Activated CD8-positive, alpha-beta T cell treated with anti-CD3 and anti-CD28 coated beads for 36 hours (primary cell): ENCODE measurements at regions not wholly inside any gene's neighbourhood (a gene's known extent, or its start where the extent isn't known, plus 50 kb on each side); places are given as distances from the start of the nearest gene placed in this dataset.

Experiments
- ATAC-seq: fragments of 200-7000 bp; cut with Tn5 transposase; one replicate; pipeline ENCODE4 v1.10.0; 2021; ENCODE audit warnings: mild to moderate bottlenecking, moderate library complexity
- CTCF ChIA-PET: fragments of 350-600 bp; sonication (Branson Sonifier 250); formaldehyde crosslinking; loops from one replicate; lab custom pipeline; 2021; ENCODE audit warnings: antibody characterized with exemption; lab: Charles Lee
- POLR2A ChIA-PET: fragments of 350-600 bp; sonication (Branson Sonifier 250); formaldehyde crosslinking; loops from one replicate; lab custom pipeline; 2021; ENCODE audit warnings: antibody characterized with exemption; lab: Charles Lee
- DNase-seq: peaks from one replicate; pipeline ENCODE4 v3.0.0-alpha.2; 2020
- H3K27ac Mint-ChIP-seq: one replicate; pipeline ENCODE4 v1.8.0; 2021; ENCODE audit warnings: mild to moderate bottlenecking, mixed read lengths
- H3K27me3 Mint-ChIP-seq: one replicate; pipeline ENCODE4 v1.8.0; 2021; ENCODE audit warnings: mixed read lengths
- H3K36me3 Mint-ChIP-seq: one replicate; pipeline ENCODE4 v1.8.0; 2021; ENCODE audit warnings: low read depth, mixed read lengths
- H3K4me1 Mint-ChIP-seq: one replicate; pipeline ENCODE4 v1.8.0; 2021; ENCODE audit warnings: low read depth, mixed read lengths
- H3K4me3 Mint-ChIP-seq: one replicate; pipeline ENCODE4 v1.8.0; 2021; ENCODE audit warnings: mild to moderate bottlenecking, moderate library complexity, mixed read lengths
- H3K9me3 Mint-ChIP-seq: one replicate; pipeline ENCODE4 v1.8.0; 2021; ENCODE audit warnings: mixed read lengths
- CTCF ChIP-seq: fragments of 200-600 bp; IDR thresholded peaks from one replicate; pipeline ENCODE4 v1.8.0; 2022; ENCODE audit warnings: antibody characterized with exemption, mild to moderate bottlenecking
- intact Hi-C: fragments of 100-400 bp; cut with micrococcal nuclease; formaldehyde crosslinking; loops from one replicate; pipeline ENCODE4 v1.10.0; 2022

- peaks cover 1% of the 10 kb centered on the region for H3K4me1 Mint-ChIP-seq
These were observed 338.0 kb downstream of the MATN1 start for GRCh38 chr1:30385246-30385995.

GRCh38 chr1:30384286-30385245 lies 338.8 kb downstream of the MATN1 start:
- Mint-ChIP-seq H3K9me3 (no peaks in the 10 kb centered on the region), H3K36me3 (no peaks in the 10 kb centered on the region), H3K4me1 (peaks cover 2% of the 10 kb centered on the region), H3K27ac (no peak overlapping the region), H3K27me3 (peaks cover 18% of the 10 kb centered on the region), H3K4me3 (no peak overlapping the region)
- ChIA-PET CTCF (no interaction called here), POLR2A (no interaction called here)
- ATAC-seq (no peak), DNase-seq (no peak)
- no peak for TF ChIP-seq CTCF
- intact Hi-C loops = no loop called here

More at GRCh38 chr1:30385246-30385995, 338.0 kb downstream of the MATN1 start:
- H3K27ac Mint-ChIP-seq = no peak overlapping the region
- H3K27me3 Mint-ChIP-seq = peaks cover 18% of the 10 kb centered on the region
- ATAC-seq = no peak
- intact Hi-C loops = no loop called here
- TF ChIP-seq CTCF = no peak
- no peaks in the 10 kb centered on the region for H3K36me3 Mint-ChIP-seq
- CTCF ChIA-PET = no interaction called here
- no peak overlapping the region for H3K4me3 Mint-ChIP-seq
- POLR2A ChIA-PET = no interaction called here
- DNase-seq = no peak
- no peaks in the 10 kb centered on the region for H3K9me3 Mint-ChIP-seq

GRCh38 chr1:30383221-30383711 lies 340.1 kb downstream of the MATN1 start:
- intact Hi-C loops = no loop called here
- no peak for DNase-seq
- POLR2A ChIA-PET = no interaction called here
- no peaks in the 10 kb centered on the region for H3K36me3 Mint-ChIP-seq
- CTCF ChIA-PET = no interaction called here
- H3K9me3 Mint-ChIP-seq = no peaks in the 10 kb centered on the region
- no peak overlapping the region for H3K4me3 Mint-ChIP-seq
- H3K27ac Mint-ChIP-seq = no peak overlapping the region
- H3K27me3 Mint-ChIP-seq = peaks cover 19% of the 10 kb centered on the region
- ATAC-seq = no peak
- TF ChIP-seq CTCF = no peak
- peaks cover 2% of the 10 kb centered on the region for H3K4me1 Mint-ChIP-seq

GRCh38 chr1:30382496-30382895 lies 340.9 kb downstream of the MATN1 start:
- H3K27ac Mint-ChIP-seq = no peak overlapping the region
- no peaks in the 10 kb centered on the region for H3K36me3 Mint-ChIP-seq
- no peak for ATAC-seq
- no peak for TF ChIP-seq CTCF
- ChIA-PET POLR2A (no interaction called here), CTCF (no interaction called here)
- H3K4me1 Mint-ChIP-seq = peaks cover 2% of the 10 kb centered on the region
- intact Hi-C loops = no loop called here
- no peak overlapping the region for H3K4me3 Mint-ChIP-seq
- H3K9me3 Mint-ChIP-seq = no peaks in the 10 kb centered on the region
- peaks cover 19% of the 10 kb centered on the region for H3K27me3 Mint-ChIP-seq
- DNase-seq = no peak
